SK-N-SH treated with all-trans-retinoic acid at 6 μM for 48 hours (cell line): ENCODE measurements at regions not wholly inside any gene's neighbourhood (a gene's known extent, or its start where the extent isn't known, plus 50 kb on each side); places are given as distances from the start of the nearest gene placed in this dataset.

ENCODE experiments used
- ATAC-seq: fragments of 200-7000 bp; cut with Tn5 transposase; 3 replicates; pipeline ENCODE4 v1.9.1; 2020; ENCODE audit warnings: mild to moderate bottlenecking, moderate library complexity
- ARNTL ChIP-seq: fragments of 450-650 bp; formaldehyde crosslinking; IDR thresholded peaks from 2 replicates; pipeline ENCODE4 v1.5.0; 2020; ENCODE audit warnings: low read depth, mild to moderate bottlenecking, moderate library complexity, borderline replicate concordance
- BACH2 ChIP-seq: fragments of 250-450 bp; sonication (Bioruptor Pico); IDR thresholded peaks from 2 replicates; pipeline ENCODE4 v1.9.0; 2021; ENCODE audit warnings: mild to moderate bottlenecking, borderline replicate concordance
- CREB5 ChIP-seq: fragments of 250-450 bp; sonication (Bioruptor Pico); IDR thresholded peaks from 2 replicates; pipeline ENCODE4 v1.5.1; 2020; ENCODE audit warnings: low read depth, mild to moderate bottlenecking, moderate library complexity
- CSDC2 ChIP-seq: fragments of 250-450 bp; sonication (Bioruptor Pico); IDR thresholded peaks from 2 replicates; pipeline ENCODE4 v1.5.0; 2020; ENCODE audit warnings: mild to moderate bottlenecking, moderate library complexity
- ESRRG ChIP-seq: fragments of 250-450 bp; sonication (Bioruptor Pico); IDR thresholded peaks from 2 replicates; pipeline ENCODE4 v1.6.1; 2021; ENCODE audit warnings: mild to moderate bottlenecking
- ISL1 ChIP-seq: fragments of 250-450 bp; sonication (Bioruptor Pico); IDR thresholded peaks from 2 replicates; pipeline ENCODE4 v2.1.2; 2022; ENCODE audit warnings: mild to moderate bottlenecking, moderate library complexity
- OSR1 ChIP-seq: fragments of 250-450 bp; sonication (Bioruptor Pico); IDR thresholded peaks from 2 replicates; pipeline ENCODE4 v1.8.0; 2022; ENCODE audit warnings: moderate library complexity, mild to moderate bottlenecking, inconsistent platforms
- PPARA ChIP-seq: fragments of 250-450 bp; sonication (Bioruptor Pico); IDR thresholded peaks from 2 replicates; pipeline ENCODE4 v1.5.0; 2020; ENCODE audit warnings: mild to moderate bottlenecking, borderline replicate concordance
- RARB ChIP-seq: fragments of 250-450 bp; sonication (Bioruptor Pico); IDR thresholded peaks from 2 replicates; pipeline ENCODE4 v1.8.0; 2021; ENCODE audit warnings: mild to moderate bottlenecking, moderate library complexity
- SNAI2 ChIP-seq: fragments of 250-450 bp; sonication (Bioruptor Pico); IDR thresholded peaks from 2 replicates; pipeline ENCODE4 v1.5.0; 2020; ENCODE audit warnings: mild to moderate bottlenecking, moderate library complexity
- TCF4 ChIP-seq: fragments of 250-450 bp; sonication (Bioruptor Pico); IDR thresholded peaks from 2 replicates; pipeline ENCODE4 v1.8.0; 2021; ENCODE audit warnings: mild to moderate bottlenecking, moderate library complexity, borderline replicate concordance
- TOX ChIP-seq: fragments of 250-450 bp; sonication (Bioruptor Pico); IDR thresholded peaks from 2 replicates; pipeline ENCODE4 v1.8.0; 2021; ENCODE audit warnings: mild to moderate bottlenecking, moderate library complexity, borderline replicate concordance
- ZC3H10 ChIP-seq: fragments of 250-450 bp; sonication (Bioruptor Pico); IDR thresholded peaks from 2 replicates; pipeline ENCODE4 v1.5.1; 2021; ENCODE audit warnings: mild to moderate bottlenecking, moderate library complexity
- ZFP30 ChIP-seq: fragments of 450-650 bp; formaldehyde crosslinking; IDR thresholded peaks from 2 replicates; pipeline ENCODE4 v1.5.0; 2022; ENCODE audit warnings: mild to moderate bottlenecking, moderate library complexity
- ZNF565 ChIP-seq: fragments of 450-650 bp; formaldehyde crosslinking; conservative IDR thresholded peaks from 2 replicates; pipeline ENCODE4 v1.5.0; 2020; ENCODE audit warnings: low read depth, mild to moderate bottlenecking, moderate library complexity
- ZNF8 ChIP-seq: fragments of 450-650 bp; formaldehyde crosslinking; IDR thresholded peaks from 2 replicates; pipeline ENCODE4 v1.5.0; 2020; ENCODE audit warnings: mild to moderate bottlenecking, moderate library complexity
- TF ChIP-seq, protein P1 (sequence below): fragments of 250-450 bp; sonication (Bioruptor Pico); IDR thresholded peaks from 2 replicates; pipeline ENCODE4 v1.5.0; 2020; ENCODE audit warnings: mild to moderate bottlenecking, moderate library complexity
- TF ChIP-seq, protein P2 (sequence below): fragments of 250-450 bp; sonication (Bioruptor Pico); IDR thresholded peaks from 2 replicates; pipeline ENCODE4 v1.8.0; 2021; ENCODE audit warnings: low read depth, mild to moderate bottlenecking, moderate library complexity, borderline replicate concordance

- TF ChIP-seq, protein P1, sequence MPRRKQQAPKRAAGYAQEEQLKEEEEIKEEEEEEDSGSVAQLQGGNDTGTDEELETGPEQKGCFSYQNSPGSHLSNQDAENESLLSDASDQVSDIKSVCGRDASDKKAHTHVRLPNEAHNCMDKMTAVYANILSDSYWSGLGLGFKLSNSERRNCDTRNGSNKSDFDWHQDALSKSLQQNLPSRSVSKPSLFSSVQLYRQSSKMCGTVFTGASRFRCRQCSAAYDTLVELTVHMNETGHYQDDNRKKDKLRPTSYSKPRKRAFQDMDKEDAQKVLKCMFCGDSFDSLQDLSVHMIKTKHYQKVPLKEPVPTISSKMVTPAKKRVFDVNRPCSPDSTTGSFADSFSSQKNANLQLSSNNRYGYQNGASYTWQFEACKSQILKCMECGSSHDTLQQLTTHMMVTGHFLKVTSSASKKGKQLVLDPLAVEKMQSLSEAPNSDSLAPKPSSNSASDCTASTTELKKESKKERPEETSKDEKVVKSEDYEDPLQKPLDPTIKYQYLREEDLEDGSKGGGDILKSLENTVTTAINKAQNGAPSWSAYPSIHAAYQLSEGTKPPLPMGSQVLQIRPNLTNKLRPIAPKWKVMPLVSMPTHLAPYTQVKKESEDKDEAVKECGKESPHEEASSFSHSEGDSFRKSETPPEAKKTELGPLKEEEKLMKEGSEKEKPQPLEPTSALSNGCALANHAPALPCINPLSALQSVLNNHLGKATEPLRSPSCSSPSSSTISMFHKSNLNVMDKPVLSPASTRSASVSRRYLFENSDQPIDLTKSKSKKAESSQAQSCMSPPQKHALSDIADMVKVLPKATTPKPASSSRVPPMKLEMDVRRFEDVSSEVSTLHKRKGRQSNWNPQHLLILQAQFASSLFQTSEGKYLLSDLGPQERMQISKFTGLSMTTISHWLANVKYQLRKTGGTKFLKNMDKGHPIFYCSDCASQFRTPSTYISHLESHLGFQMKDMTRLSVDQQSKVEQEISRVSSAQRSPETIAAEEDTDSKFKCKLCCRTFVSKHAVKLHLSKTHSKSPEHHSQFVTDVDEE (CRISPR knock-in tag): no peak
- TF ChIP-seq RARB: no peak
- no peak for TF ChIP-seq ZNF8
- no peak for TF ChIP-seq CREB5
- TF ChIP-seq ZC3H10 (CRISPR knock-in tag): no peak
- TF ChIP-seq ZNF565 (CRISPR knock-in tag): no peak
- TF ChIP-seq PPARA (CRISPR knock-in tag): no peak
- no peak for TF ChIP-seq BACH2 (CRISPR knock-in tag)
- no peak for TF ChIP-seq OSR1 (CRISPR knock-in tag)
Measured at GRCh38 chr1:232688398-232688797, 58.5 kb upstream of the SIPA1L2 start (continued).

DNA sequence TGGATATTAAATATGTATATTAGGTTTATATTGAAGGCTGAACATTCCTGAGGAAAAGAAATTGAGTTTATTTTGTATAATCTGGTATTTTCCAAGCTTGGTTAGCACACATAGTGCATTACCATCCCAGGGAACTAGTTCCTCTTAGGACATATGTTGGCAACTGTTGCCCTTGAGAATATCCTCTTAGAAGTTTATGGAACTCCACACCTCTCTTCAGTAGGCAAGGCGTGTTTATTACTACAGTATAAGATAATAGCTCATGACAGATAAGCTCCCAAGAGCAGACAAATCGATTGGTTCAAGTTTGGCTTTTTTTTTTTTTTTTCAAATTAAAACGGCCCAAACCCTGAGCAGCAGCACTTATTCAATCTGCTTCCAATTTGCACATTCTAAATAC, 59.8 kb upstream of the SIPA1L2 start:
- no peak for TF ChIP-seq ZFP30
- TF ChIP-seq, protein P2, sequence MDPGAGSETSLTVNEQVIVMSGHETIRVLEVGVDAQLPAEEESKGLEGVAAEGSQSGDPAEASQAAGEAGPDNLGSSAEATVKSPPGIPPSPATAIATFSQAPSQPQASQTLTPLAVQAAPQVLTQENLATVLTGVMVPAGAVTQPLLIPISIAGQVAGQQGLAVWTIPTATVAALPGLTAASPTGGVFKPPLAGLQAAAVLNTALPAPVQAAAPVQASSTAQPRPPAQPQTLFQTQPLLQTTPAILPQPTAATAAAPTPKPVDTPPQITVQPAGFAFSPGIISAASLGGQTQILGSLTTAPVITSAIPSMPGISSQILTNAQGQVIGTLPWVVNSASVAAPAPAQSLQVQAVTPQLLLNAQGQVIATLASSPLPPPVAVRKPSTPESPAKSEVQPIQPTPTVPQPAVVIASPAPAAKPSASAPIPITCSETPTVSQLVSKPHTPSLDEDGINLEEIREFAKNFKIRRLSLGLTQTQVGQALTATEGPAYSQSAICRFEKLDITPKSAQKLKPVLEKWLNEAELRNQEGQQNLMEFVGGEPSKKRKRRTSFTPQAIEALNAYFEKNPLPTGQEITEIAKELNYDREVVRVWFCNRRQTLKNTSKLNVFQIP: no peak
- no peak for TF ChIP-seq TOX (CRISPR knock-in tag)
- TF ChIP-seq ISL1 (CRISPR knock-in tag): no peak
- TF ChIP-seq CSDC2: no peak
- no peak for TF ChIP-seq BACH2 (CRISPR knock-in tag)
- TF ChIP-seq, protein P1 (CRISPR knock-in tag): no peak
- no peak for TF ChIP-seq CREB5
- TF ChIP-seq TCF4: no peak
- TF ChIP-seq ARNTL (CRISPR knock-in tag): no peak
- TF ChIP-seq ZNF8: no peak
- TF ChIP-seq ESRRG (CRISPR knock-in tag): no peak
- no peak for TF ChIP-seq SNAI2
- TF ChIP-seq, all 23 proteins: peak for 0
- no peak for ATAC-seq

GRCh38 chr1:232690285-232690935, 60.5 kb upstream of the SIPA1L2 start:
- TF ChIP-seq ESRRG (CRISPR knock-in tag) (no peak), PPARA (CRISPR knock-in tag) (no peak), CSDC2 (no peak), CREB5 (no peak), RARB (no peak)
- ATAC-seq: no peak
